GM23338 (cell line): ENCODE measurements at regions not wholly inside any gene's neighbourhood (a gene's known extent, or its start where the extent isn't known, plus 50 kb on each side); places are given as distances from the start of the nearest gene placed in this dataset.

ENCODE experiments used
- ATAC-seq: fragments of 200-7000 bp; cut with Tn5 transposase; 3 replicates; pipeline ENCODE4 v1.9.1; 2020
- DNase-seq: peaks from one replicate; pipeline ENCODE4 v3.0.0-alpha.2; 2015; ENCODE audit warnings: low spot score
- H2AFZ ChIP-seq: fragments of 200-600 bp; sonication (generic); 2 replicates; pipeline ENCODE4 v1.8.0; 2016; ENCODE audit warnings: antibody characterized with exemption, mild to moderate bottlenecking, moderate library complexity
- H3F3A ChIP-seq: fragments of 200-600 bp; sonication (generic); replicated peaks from 2 replicates; pipeline ENCODE4 v1.8.0; 2017; ENCODE audit warnings: antibody characterized with exemption, mixed run types, low read depth
- H3K27ac ChIP-seq: fragments of 200-600 bp; sonication (generic); 2 replicates; pipeline ENCODE4 v1.6.1; 2016; ENCODE audit warnings: low read depth
- H3K27me3 ChIP-seq: fragments of 200-600 bp; sonication (generic); 2 replicates; pipeline ENCODE4 v1.8.0; 2016; ENCODE audit warnings: mild to moderate bottlenecking, mixed run types, moderate library complexity; ENCODE audit not compliant: insufficient read depth
- H3K36me3 ChIP-seq: fragments of 200-600 bp; sonication (generic); 2 replicates; pipeline ENCODE4 v1.8.0; 2016; ENCODE audit warnings: mild to moderate bottlenecking; ENCODE audit not compliant: insufficient read depth
- H3K4me1 ChIP-seq: fragments of 200-600 bp; sonication (generic); 2 replicates; pipeline ENCODE4 v1.8.0; 2016; ENCODE audit warnings: mild to moderate bottlenecking, moderate library complexity; ENCODE audit not compliant: insufficient read depth
- H3K4me2 ChIP-seq: fragments of 200-600 bp; sonication (generic); 2 replicates; pipeline ENCODE4 v1.7.1; 2017; ENCODE audit warnings: mixed run types
- H3K4me3 ChIP-seq: fragments of 200-600 bp; sonication (generic); 2 replicates; pipeline ENCODE4 v1.6.1; 2016; ENCODE audit warnings: mixed run types
- H3K79me2 ChIP-seq: fragments of 200-600 bp; sonication (generic); replicated peaks from 2 replicates; pipeline ENCODE4 v1.8.0; 2017; ENCODE audit warnings: mild to moderate bottlenecking; ENCODE audit not compliant: insufficient read depth
- H3K9me2 ChIP-seq: fragments of 200-600 bp; sonication (generic); 2 replicates; pipeline ENCODE4 v1.8.0; 2017; ENCODE audit not compliant: insufficient read depth
- H4K20me1 ChIP-seq: fragments of 200-600 bp; sonication (generic); replicated peaks from 2 replicates; pipeline ENCODE4 v1.8.0; 2017; ENCODE audit warnings: mild to moderate bottlenecking; ENCODE audit not compliant: insufficient read depth
- H3K27ac Mint-ChIP-seq: 2 replicates; pipeline ENCODE4 v1.8.0; 2020; ENCODE audit warnings: inconsistent platforms, mild to moderate bottlenecking, moderate library complexity, mixed read lengths
- H3K27me3 Mint-ChIP-seq: 3 replicates; pipeline ENCODE4 v1.8.0; 2022; ENCODE audit warnings: low read depth, mild to moderate bottlenecking, moderate library complexity, mixed read lengths, inconsistent platforms; ENCODE audit not compliant: insufficient read depth, poor library complexity
- H3K36me3 Mint-ChIP-seq: 3 replicates; pipeline ENCODE4 v1.8.0; 2021; ENCODE audit warnings: low read depth, mild to moderate bottlenecking, inconsistent platforms, moderate library complexity, mixed read lengths
- H3K4me1 Mint-ChIP-seq: 3 replicates; pipeline ENCODE4 v1.8.0; 2020; ENCODE audit warnings: mild to moderate bottlenecking, inconsistent platforms, mixed read lengths
- H3K4me3 Mint-ChIP-seq: 3 replicates; pipeline ENCODE4 v1.8.0; 2021; ENCODE audit warnings: moderate library complexity, mild to moderate bottlenecking, inconsistent platforms, mixed read lengths
- H3K9me3 Mint-ChIP-seq: 3 replicates; pipeline ENCODE4 v1.8.0; 2020; ENCODE audit warnings: moderate library complexity, mild to moderate bottlenecking, inconsistent platforms, mixed read lengths
- CREB1 ChIP-seq: fragments of 250-450 bp; sonication (Bioruptor Pico); IDR thresholded peaks from 2 replicates; pipeline ENCODE4 v1.5.0; 2020; ENCODE audit warnings: low read depth, mild to moderate bottlenecking, moderate library complexity
- EZH2 ChIP-seq: fragments of 200-600 bp; sonication (generic); IDR thresholded peaks from one replicate; pipeline ENCODE4 v1.8.0; 2017; ENCODE audit warnings: antibody characterized with exemption, mild to moderate bottlenecking, low read depth; ENCODE audit not compliant: unreplicated experiment
- EZH2phosphoT487 ChIP-seq: fragments of 200-600 bp; sonication (generic); IDR thresholded peaks from one replicate; pipeline ENCODE4 v1.8.1; 2018; ENCODE audit warnings: antibody characterized with exemption; ENCODE audit not compliant: unreplicated experiment
- NANOG ChIP-seq: IDR thresholded peaks from 2 replicates; pipeline ENCODE4 v1.6.1; 2016; ENCODE audit warnings: antibody characterized with exemption, borderline replicate concordance
- POLR2AphosphoS5 ChIP-seq: IDR thresholded peaks from 2 replicates; pipeline ENCODE4 v1.6.1; 2016; ENCODE audit warnings: antibody characterized with exemption, low read depth
- STAT1 ChIP-seq: IDR thresholded peaks from one replicate; pipeline ENCODE4 v1.6.1; 2016; ENCODE audit warnings: antibody characterized with exemption; ENCODE audit not compliant: unreplicated experiment
- ZNF114 ChIP-seq: fragments of 250-450 bp; sonication (Bioruptor Pico); IDR thresholded peaks from 2 replicates; pipeline ENCODE4 v1.5.0; 2020; ENCODE audit warnings: mild to moderate bottlenecking, moderate library complexity
- ZNF331 ChIP-seq: fragments of 250-450 bp; sonication (Bioruptor Pico); IDR thresholded peaks from 2 replicates; pipeline ENCODE4 v1.5.0; 2020; ENCODE audit warnings: low read depth, mild to moderate bottlenecking, moderate library complexity
- TF ChIP-seq, protein P1 (sequence below): fragments of 250-450 bp; sonication (Bioruptor Pico); IDR thresholded peaks from 2 replicates; pipeline ENCODE4 v1.5.0; 2020; ENCODE audit warnings: mild to moderate bottlenecking, moderate library complexity
- TF ChIP-seq, protein P2 (sequence below): IDR thresholded peaks from 2 replicates; pipeline ENCODE4 v1.6.1; 2016; ENCODE audit warnings: antibody characterized with exemption
- TF ChIP-seq, protein P3 (sequence below): IDR thresholded peaks from one replicate; pipeline ENCODE4 v1.6.1; 2018; ENCODE audit warnings: antibody characterized with exemption; ENCODE audit not compliant: unreplicated experiment
- TF ChIP-seq, protein P4 (sequence below), 2 experiments: fragments of 200-600 bp in 1 of 2; sonication (generic) in 1 of 2; conservative IDR thresholded peaks; 2 replicates each; pipeline versions ENCODE4 v1.5.1 to v1.6.1; 2016 to 2017; ENCODE audit warnings: antibody characterized with exemption in 2 of 2, low read depth in 2 of 2, mild to moderate bottlenecking in 2 of 2, moderate library complexity in 1 of 2

DNA sequence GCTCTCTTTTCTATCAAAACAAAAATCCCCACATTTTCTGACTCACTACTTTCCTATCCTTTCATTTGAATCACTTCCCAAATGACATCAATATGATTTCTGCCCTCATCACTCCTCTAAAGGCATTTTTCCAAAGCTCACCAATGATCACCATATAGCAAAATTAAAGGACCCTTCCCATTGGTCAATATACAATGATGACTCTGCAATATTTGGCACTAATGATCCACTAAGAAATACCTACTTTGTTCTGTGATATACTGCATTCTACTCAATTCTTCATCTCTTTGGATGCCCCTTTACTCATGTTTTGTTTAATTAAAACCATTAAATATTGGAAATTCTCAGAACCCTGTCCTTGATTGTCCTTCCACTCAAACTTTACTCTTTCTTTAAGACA is 200.3 kb upstream of the PTCHD4 start (continued):
- TF ChIP-seq, protein P1, sequence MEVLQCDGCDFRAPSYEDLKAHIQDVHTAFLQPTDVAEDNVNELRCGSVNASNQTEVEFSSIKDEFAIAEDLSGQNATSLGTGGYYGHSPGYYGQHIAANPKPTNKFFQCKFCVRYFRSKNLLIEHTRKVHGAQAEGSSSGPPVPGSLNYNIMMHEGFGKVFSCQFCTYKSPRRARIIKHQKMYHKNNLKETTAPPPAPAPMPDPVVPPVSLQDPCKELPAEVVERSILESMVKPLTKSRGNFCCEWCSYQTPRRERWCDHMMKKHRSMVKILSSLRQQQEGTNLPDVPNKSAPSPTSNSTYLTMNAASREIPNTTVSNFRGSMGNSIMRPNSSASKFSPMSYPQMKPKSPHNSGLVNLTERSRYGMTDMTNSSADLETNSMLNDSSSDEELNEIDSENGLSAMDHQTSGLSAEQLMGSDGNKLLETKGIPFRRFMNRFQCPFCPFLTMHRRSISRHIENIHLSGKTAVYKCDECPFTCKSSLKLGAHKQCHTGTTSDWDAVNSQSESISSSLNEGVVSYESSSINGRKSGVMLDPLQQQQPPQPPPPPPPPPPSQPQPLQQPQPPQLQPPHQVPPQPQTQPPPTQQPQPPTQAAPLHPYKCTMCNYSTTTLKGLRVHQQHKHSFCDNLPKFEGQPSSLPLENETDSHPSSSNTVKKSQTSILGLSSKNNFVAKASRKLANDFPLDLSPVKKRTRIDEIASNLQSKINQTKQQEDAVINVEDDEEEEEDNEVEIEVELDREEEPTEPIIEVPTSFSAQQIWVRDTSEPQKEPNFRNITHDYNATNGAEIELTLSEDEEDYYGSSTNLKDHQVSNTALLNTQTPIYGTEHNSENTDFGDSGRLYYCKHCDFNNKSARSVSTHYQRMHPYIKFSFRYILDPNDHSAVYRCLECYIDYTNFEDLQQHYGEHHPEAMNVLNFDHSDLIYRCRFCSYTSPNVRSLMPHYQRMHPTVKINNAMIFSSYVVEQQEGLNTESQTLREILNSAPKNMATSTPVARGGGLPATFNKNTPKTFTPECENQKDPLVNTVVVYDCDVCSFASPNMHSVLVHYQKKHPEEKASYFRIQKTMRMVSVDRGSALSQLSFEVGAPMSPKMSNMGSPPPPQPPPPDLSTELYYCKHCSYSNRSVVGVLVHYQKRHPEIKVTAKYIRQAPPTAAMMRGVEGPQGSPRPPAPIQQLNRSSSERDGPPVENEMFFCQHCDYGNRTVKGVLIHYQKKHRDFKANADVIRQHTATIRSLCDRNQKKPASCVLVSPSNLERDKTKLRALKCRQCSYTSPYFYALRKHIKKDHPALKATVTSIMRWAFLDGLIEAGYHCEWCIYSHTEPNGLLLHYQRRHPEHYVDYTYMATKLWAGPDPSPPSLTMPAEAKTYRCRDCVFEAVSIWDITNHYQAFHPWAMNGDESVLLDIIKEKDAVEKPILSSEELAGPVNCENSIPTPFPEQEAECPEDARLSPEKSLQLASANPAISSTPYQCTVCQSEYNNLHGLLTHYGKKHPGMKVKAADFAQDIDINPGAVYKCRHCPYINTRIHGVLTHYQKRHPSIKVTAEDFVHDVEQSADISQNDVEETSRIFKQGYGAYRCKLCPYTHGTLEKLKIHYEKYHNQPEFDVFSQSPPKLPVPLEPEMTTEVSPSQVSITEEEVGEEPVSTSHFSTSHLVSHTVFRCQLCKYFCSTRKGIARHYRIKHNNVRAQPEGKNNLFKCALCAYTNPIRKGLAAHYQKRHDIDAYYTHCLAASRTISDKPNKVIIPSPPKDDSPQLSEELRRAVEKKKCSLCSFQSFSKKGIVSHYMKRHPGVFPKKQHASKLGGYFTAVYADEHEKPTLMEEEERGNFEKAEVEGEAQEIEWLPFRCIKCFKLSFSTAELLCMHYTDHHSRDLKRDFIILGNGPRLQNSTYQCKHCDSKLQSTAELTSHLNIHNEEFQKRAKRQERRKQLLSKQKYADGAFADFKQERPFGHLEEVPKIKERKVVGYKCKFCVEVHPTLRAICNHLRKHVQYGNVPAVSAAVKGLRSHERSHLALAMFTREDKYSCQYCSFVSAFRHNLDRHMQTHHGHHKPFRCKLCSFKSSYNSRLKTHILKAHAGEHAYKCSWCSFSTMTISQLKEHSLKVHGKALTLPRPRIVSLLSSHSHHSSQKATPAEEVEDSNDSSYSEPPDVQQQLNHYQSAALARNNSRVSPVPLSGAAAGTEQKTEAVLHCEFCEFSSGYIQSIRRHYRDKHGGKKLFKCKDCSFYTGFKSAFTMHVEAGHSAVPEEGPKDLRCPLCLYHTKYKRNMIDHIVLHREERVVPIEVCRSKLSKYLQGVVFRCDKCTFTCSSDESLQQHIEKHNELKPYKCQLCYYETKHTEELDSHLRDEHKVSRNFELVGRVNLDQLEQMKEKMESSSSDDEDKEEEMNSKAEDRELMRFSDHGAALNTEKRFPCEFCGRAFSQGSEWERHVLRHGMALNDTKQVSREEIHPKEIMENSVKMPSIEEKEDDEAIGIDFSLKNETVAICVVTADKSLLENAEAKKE (CRISPR knock-in tag): no peak
- TF ChIP-seq EZH2phosphoT487 (no peak), CREB1 (CRISPR knock-in tag) (no peak), NANOG (no peak), ZNF331 (no peak), STAT1 (no peak), POLR2AphosphoS5 (no peak), EZH2 (no peak)
- TF ChIP-seq, protein P2, sequence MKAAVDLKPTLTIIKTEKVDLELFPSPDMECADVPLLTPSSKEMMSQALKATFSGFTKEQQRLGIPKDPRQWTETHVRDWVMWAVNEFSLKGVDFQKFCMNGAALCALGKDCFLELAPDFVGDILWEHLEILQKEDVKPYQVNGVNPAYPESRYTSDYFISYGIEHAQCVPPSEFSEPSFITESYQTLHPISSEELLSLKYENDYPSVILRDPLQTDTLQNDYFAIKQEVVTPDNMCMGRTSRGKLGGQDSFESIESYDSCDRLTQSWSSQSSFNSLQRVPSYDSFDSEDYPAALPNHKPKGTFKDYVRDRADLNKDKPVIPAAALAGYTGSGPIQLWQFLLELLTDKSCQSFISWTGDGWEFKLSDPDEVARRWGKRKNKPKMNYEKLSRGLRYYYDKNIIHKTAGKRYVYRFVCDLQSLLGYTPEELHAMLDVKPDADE: no peak

DNA sequence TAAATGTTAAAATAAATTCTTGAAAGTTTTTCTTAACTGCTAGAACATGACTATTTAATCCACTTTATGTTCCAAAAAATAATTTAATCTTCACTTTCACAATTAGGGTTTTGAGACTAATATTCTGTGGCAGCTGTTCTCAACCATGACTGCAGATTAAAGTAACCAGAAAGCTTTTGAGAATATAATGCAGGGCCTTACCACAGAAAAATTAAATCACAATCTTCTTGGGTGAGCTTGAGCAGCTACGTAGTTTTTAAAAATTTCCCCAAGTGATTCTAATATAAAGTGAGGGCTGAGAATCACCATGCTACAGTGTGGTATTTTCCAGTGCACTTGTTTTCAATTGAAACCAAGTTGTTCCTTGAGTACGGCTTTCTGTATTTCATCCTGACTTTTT is 196.6 kb upstream of the PTCHD4 start:
- no peaks in the 10 kb centered on the region for H3K4me1 ChIP-seq
- H3K9me2 ChIP-seq: peaks cover 4% of the 10 kb centered on the region; the same call in 1 of the 2 replicates
- no peak overlapping the region for H3K27ac ChIP-seq
- H3F3A ChIP-seq: no peaks in the 10 kb centered on the region
- Mint-ChIP-seq H3K27me3 (peaks cover 4% of the 10 kb centered on the region), H3K4me3 (no peak overlapping the region), H3K4me1 (0 out of 3 replicates have a peak, but pooled peaks cover 3% of the 10 kb centered on the region), H3K36me3 (0 out of 3 replicates have a peak, but pooled peaks cover 3% of the 10 kb centered on the region), H3K9me3 (peaks cover 8% of the 10 kb centered on the region; the same call in 2 of the 3 replicates), H3K27ac (no peak overlapping the region)
- H3K4me2 ChIP-seq: no peak overlapping the region
- ATAC-seq (no peak), DNase-seq (no peak)
- no peaks in the 10 kb centered on the region for H4K20me1 ChIP-seq
- H3K4me3 ChIP-seq: no peak overlapping the region
- H3K36me3 ChIP-seq: no peaks in the 10 kb centered on the region; the same call in 1 of the 2 replicates
- no peaks in the 10 kb centered on the region for H3K27me3 ChIP-seq
- H2AFZ ChIP-seq: no peak overlapping the region
- H3K79me2 ChIP-seq: no peaks in the 10 kb centered on the region
- TF ChIP-seq STAT1: no peak
- TF ChIP-seq, protein P3, sequence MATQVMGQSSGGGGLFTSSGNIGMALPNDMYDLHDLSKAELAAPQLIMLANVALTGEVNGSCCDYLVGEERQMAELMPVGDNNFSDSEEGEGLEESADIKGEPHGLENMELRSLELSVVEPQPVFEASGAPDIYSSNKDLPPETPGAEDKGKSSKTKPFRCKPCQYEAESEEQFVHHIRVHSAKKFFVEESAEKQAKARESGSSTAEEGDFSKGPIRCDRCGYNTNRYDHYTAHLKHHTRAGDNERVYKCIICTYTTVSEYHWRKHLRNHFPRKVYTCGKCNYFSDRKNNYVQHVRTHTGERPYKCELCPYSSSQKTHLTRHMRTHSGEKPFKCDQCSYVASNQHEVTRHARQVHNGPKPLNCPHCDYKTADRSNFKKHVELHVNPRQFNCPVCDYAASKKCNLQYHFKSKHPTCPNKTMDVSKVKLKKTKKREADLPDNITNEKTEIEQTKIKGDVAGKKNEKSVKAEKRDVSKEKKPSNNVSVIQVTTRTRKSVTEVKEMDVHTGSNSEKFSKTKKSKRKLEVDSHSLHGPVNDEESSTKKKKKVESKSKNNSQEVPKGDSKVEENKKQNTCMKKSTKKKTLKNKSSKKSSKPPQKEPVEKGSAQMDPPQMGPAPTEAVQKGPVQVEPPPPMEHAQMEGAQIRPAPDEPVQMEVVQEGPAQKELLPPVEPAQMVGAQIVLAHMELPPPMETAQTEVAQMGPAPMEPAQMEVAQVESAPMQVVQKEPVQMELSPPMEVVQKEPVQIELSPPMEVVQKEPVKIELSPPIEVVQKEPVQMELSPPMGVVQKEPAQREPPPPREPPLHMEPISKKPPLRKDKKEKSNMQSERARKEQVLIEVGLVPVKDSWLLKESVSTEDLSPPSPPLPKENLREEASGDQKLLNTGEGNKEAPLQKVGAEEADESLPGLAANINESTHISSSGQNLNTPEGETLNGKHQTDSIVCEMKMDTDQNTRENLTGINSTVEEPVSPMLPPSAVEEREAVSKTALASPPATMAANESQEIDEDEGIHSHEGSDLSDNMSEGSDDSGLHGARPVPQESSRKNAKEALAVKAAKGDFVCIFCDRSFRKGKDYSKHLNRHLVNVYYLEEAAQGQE: no peak
- TF ChIP-seq, protein P4, sequence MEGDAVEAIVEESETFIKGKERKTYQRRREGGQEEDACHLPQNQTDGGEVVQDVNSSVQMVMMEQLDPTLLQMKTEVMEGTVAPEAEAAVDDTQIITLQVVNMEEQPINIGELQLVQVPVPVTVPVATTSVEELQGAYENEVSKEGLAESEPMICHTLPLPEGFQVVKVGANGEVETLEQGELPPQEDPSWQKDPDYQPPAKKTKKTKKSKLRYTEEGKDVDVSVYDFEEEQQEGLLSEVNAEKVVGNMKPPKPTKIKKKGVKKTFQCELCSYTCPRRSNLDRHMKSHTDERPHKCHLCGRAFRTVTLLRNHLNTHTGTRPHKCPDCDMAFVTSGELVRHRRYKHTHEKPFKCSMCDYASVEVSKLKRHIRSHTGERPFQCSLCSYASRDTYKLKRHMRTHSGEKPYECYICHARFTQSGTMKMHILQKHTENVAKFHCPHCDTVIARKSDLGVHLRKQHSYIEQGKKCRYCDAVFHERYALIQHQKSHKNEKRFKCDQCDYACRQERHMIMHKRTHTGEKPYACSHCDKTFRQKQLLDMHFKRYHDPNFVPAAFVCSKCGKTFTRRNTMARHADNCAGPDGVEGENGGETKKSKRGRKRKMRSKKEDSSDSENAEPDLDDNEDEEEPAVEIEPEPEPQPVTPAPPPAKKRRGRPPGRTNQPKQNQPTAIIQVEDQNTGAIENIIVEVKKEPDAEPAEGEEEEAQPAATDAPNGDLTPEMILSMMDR (conservative IDR thresholded peaks at IDR 0.05; ENCODE audit: low read depth in 2 of 2): no peak
- TF ChIP-seq EZH2: no peak
- no peak for TF ChIP-seq ZNF114 (CRISPR knock-in tag)
- TF ChIP-seq POLR2AphosphoS5: no peak
